Calu3 (cell line): ENCODE measurements at regions not wholly inside any gene's neighbourhood (a gene's known extent, or its start where the extent isn't known, plus 50 kb on each side); places are given as distances from the start of the nearest gene placed in this dataset.

Source experiments
- BruUV-seq: library from RNA; stranded (reverse); fragments of 400-500 nt; replicated peaks from 2 replicates; lab custom pipeline; 2021; lab: Mats Ljungman, UMichigan
- CTCF ChIA-PET: fragments of 300-600 bp; sonication (Branson Sonifier 250); formaldehyde crosslinking; loops from one replicate; lab custom pipeline; 2022; ENCODE audit warnings: antibody characterized with exemption; lab: Charles Lee
- DNase-seq: peaks from one replicate; pipeline ENCODE4 v3.0.0; 2022
- H3K27ac Mint-ChIP-seq: one replicate; pipeline ENCODE4 v1.8.0; 2022; ENCODE audit warnings: mixed read lengths; ENCODE audit not compliant: unreplicated experiment
- H3K27me3 Mint-ChIP-seq: one replicate; pipeline ENCODE4 v1.8.0; 2022; ENCODE audit warnings: mixed read lengths; ENCODE audit not compliant: unreplicated experiment
- H3K36me3 Mint-ChIP-seq: one replicate; pipeline ENCODE4 v1.8.0; 2022; ENCODE audit warnings: mild to moderate bottlenecking, moderate library complexity, mixed read lengths; ENCODE audit not compliant: insufficient read depth, unreplicated experiment
- H3K4me1 Mint-ChIP-seq: one replicate; pipeline ENCODE4 v1.8.0; 2022; ENCODE audit warnings: mild to moderate bottlenecking, low read depth, mixed read lengths; ENCODE audit not compliant: unreplicated experiment
- H3K4me3 Mint-ChIP-seq: one replicate; pipeline ENCODE4 v1.8.0; 2022; ENCODE audit warnings: mild to moderate bottlenecking, low read depth, moderate library complexity, mixed read lengths; ENCODE audit not compliant: unreplicated experiment
- H3K9me3 Mint-ChIP-seq: one replicate; pipeline ENCODE4 v1.8.0; 2022; ENCODE audit warnings: low read depth, mixed read lengths; ENCODE audit not compliant: unreplicated experiment
- intact Hi-C: fragments of 100-400 bp; cut with micrococcal nuclease; formaldehyde crosslinking; loops from one replicate; pipeline ENCODE4 v1.10.0; 2022; ENCODE audit not compliant: unreplicated experiment
- TF ChIP-seq, protein P1 (sequence below): fragments of 200-600 bp; IDR thresholded peaks from one replicate; pipeline ENCODE4 v1.8.0; 2022; ENCODE audit warnings: antibody characterized with exemption; ENCODE audit not compliant: unreplicated experiment

GRCh38 chr20:16173044-16173443, 400.2 kb downstream of the KIF16B start:
- CTCF ChIA-PET: no interaction called here
- Mint-ChIP-seq H3K27me3 (peaks cover 20% of the 10 kb centered on the region), H3K4me3 (no peak overlapping the region), H3K27ac (no peak overlapping the region), H3K36me3 (no peaks in the 10 kb centered on the region), H3K4me1 (no peaks in the 10 kb centered on the region), H3K9me3 (no peaks in the 10 kb centered on the region)
- no TSS peak for BruUV-seq
- DNase-seq: no peak
- TF ChIP-seq, protein P1, sequence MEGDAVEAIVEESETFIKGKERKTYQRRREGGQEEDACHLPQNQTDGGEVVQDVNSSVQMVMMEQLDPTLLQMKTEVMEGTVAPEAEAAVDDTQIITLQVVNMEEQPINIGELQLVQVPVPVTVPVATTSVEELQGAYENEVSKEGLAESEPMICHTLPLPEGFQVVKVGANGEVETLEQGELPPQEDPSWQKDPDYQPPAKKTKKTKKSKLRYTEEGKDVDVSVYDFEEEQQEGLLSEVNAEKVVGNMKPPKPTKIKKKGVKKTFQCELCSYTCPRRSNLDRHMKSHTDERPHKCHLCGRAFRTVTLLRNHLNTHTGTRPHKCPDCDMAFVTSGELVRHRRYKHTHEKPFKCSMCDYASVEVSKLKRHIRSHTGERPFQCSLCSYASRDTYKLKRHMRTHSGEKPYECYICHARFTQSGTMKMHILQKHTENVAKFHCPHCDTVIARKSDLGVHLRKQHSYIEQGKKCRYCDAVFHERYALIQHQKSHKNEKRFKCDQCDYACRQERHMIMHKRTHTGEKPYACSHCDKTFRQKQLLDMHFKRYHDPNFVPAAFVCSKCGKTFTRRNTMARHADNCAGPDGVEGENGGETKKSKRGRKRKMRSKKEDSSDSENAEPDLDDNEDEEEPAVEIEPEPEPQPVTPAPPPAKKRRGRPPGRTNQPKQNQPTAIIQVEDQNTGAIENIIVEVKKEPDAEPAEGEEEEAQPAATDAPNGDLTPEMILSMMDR: no peak
- intact Hi-C loops: no loop called here

- Mint-ChIP-seq H3K4me3 (no peak overlapping the region), H3K9me3 (no peaks in the 10 kb centered on the region), H3K27ac (no peak overlapping the region), H3K36me3 (no peaks in the 10 kb centered on the region), H3K4me1 (no peaks in the 10 kb centered on the region), H3K27me3 (peaks cover 20% of the 10 kb centered on the region)
- CTCF ChIA-PET: no interaction called here
- no TSS peak for BruUV-seq
- intact Hi-C loops: no loop called here
- TF ChIP-seq, protein P1: no peak
- no peak for DNase-seq
These were observed 402.1 kb downstream of the KIF16B start for GRCh38 chr20:16171180-16171579.

DNA sequence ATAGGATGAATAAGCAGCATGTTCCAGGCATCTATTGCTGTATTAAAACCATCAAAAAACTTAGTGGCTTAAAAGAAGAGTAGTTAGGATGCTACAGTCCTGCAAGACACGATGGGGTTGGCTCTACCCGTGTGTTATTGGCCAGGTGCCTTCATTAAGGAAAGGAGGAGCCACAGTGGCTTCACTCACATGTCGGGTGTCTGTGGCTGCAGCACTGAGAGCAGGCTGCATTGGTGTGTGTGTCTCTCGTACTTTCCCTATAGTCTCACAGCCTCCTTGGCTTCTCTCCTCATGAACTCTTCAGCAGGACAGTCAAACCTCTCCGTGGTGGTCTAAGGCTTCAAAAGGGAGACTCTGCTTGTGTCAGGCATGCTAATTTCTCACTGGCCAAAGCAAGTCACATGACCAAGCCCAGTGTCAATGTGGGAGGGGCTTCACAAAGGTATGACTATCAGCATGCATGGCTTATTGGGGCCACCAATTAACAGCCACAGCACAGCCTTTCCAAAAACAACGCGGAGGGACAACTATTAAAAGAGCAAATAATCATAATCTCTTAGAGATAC, 402.8 kb downstream of the KIF16B start:
- intact Hi-C loops: no loop called here
- CTCF ChIA-PET: no interaction called here
- no peaks in the 10 kb centered on the region for H3K9me3 Mint-ChIP-seq
- BruUV-seq: no TSS peak
- DNase-seq: no peak
- H3K27ac Mint-ChIP-seq: no peak overlapping the region
- no peak overlapping the region for H3K4me3 Mint-ChIP-seq
- TF ChIP-seq, protein P1: no peak
- no peaks in the 10 kb centered on the region for H3K4me1 Mint-ChIP-seq
- H3K27me3 Mint-ChIP-seq: peaks cover 20% of the 10 kb centered on the region
- H3K36me3 Mint-ChIP-seq: no peaks in the 10 kb centered on the region

GRCh38 chr20:16167423-16168130, 405.7 kb downstream of the KIF16B start:
- DNase-seq: no peak
- no TSS peak for BruUV-seq
- no peak overlapping the region for H3K27ac Mint-ChIP-seq
- peaks cover 9% of the 10 kb centered on the region for H3K27me3 Mint-ChIP-seq
- no peaks in the 10 kb centered on the region for H3K4me1 Mint-ChIP-seq
- intact Hi-C loops: no loop called here
- TF ChIP-seq, protein P1: no peak
- no peaks in the 10 kb centered on the region for H3K9me3 Mint-ChIP-seq
- CTCF ChIA-PET: interaction anchor here (0.7 kb wide), 1 partner anchor 160 kb away, joined by 6 read pairs; no protein-coding TSS in a partner anchor
- no peaks in the 10 kb centered on the region for H3K36me3 Mint-ChIP-seq
- no peak overlapping the region for H3K4me3 Mint-ChIP-seq
